ENCODE measurements at regions not wholly inside any gene's neighbourhood (a gene's known extent, or its start where the extent isn't known, plus 50 kb on each side); places are given as distances from the start of the nearest gene placed in this dataset.

DNA sequence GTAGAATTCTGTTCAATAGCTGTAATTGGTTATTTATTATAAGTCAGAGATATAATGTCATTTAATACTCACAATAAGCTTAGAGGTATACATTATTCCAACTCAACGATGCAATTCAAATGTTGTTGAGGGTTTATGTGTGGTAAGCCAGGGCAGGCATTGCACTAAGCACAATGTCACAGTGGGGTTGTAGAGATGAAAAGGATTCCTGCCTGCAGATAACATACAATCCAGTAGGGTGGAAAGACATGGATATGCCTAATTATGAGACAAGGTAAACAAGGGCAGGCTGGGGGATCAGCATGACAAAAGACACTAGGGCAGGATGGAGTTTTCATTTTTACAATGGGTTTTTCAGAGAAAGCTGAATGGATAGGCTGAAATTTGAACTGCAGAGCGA lies 98.7 kb upstream of the PALM2AKAP2 start:
- Histone ChIP-seq H3K27me3 (ENCODE audit: control insufficient read depth in 2 of 2, insufficient read depth in 2 of 2, low read length in 2 of 2) (no peaks in the 10 kb centered on the region), H3K4me2 (ENCODE audit: insufficient read depth, low read length) (no peak overlapping the region), H3K79me2 (ENCODE audit: control insufficient read depth, insufficient read depth, low read length) (no peaks in the 10 kb centered on the region), H3K27ac (ENCODE audit: extremely low read depth, low read depth, low read length) (no peak overlapping the region), H3K9ac (ENCODE audit: insufficient read depth in 1 of 2, low read depth in 2 of 2, low read length in 2 of 2) (no peak overlapping the region), H3K9me1 (ENCODE audit: control insufficient read depth, insufficient read depth, low read length) (no peaks in the 10 kb centered on the region), H2AFZ (ENCODE audit: low read depth, low read length) (no peak overlapping the region), H3K4me3 (no peak overlapping the region), H3K9me3 (replicated peaks; ENCODE audit: control insufficient read depth, insufficient read depth, low read depth, low read length) (no peaks in the 10 kb centered on the region), H4K20me1 (replicated peaks; ENCODE audit: control insufficient read depth, insufficient read depth, low read length) (no peaks in the 10 kb centered on the region), H3K4me1 (replicated peaks in 1 of 2; ENCODE audit: control insufficient read depth in 2 of 2, insufficient read depth in 2 of 2, low read length in 2 of 2) (no peaks in the 10 kb centered on the region), H3K36me3 (ENCODE audit: control insufficient read depth, insufficient read depth, low read length) (no peaks in the 10 kb centered on the region)
- in situ Hi-C loops (cut with MboI) (no loop called here), intact Hi-C loops (cut with micrococcal nuclease) (no loop called here)
- no TSS peak for BruUV-seq (replicated peaks)
- WGBS (ENCODE audit: insufficient coverage, low coverage, missing lambda C conversion rate), result 0% methylated on average over 2 of the region's 2 CpGs
- FAIRE-seq (no peak), DNase-seq (ENCODE audit: extremely low read depth in 1 of 4, low spot score in 3 of 4) (no peak), ATAC-seq (no peak)
- TF ChIP-seq BHLHE40 (IDR thresholded peaks at IDR 0.05; ENCODE audit: low read length), result no peak
- no peak for TF ChIP-seq FOS (IDR thresholded peaks at IDR 0.05; ENCODE audit: extremely low read depth, insufficient read length)
- no peak for TF ChIP-seq MCM3 (IDR thresholded peaks at IDR 0.05)
- TF ChIP-seq KLF16 (IDR thresholded peaks at IDR 0.05), result no peak
- CTCF ChIA-PET (ENCODE audit: low intra/inter-chr PET ratio), result no interaction called here
- POLR2A ChIA-PET, result no interaction called here

DNA sequence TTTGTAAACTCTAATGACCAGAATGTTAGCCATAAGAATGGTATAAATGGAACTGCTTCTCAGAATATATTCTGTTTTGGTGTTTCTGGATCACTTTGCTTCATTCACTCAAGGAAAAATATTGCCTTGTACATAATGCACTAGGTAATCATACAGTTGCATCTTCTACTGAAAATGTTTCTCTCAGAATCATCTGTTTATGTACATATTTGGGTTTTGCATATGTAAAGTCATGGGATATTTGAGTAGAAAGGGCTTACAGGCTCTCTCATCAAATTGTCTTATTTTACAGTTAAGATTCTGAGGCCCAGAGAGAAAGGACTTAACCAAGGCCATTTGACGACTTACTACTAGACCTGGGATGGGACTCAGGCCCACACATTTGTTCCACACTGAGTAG lies 97.8 kb upstream of the PALM2AKAP2 start:
- FAIRE-seq, result no peak
- H3K36me3 ChIP-seq (ENCODE audit: control insufficient read depth, insufficient read depth, low read length), result no peaks in the 10 kb centered on the region
- intact Hi-C loops (cut with micrococcal nuclease) (no loop called here), in situ Hi-C loops (cut with MboI) (no loop called here)
- no peak for DNase-seq (ENCODE audit: extremely low read depth in 1 of 4, low spot score in 3 of 4)
- H3K9me1 ChIP-seq (ENCODE audit: control insufficient read depth, insufficient read depth, low read length), result no peaks in the 10 kb centered on the region
- no peaks in the 10 kb centered on the region for H3K79me2 ChIP-seq (ENCODE audit: control insufficient read depth, insufficient read depth, low read length)
- no peak for ATAC-seq
- H3K4me2 ChIP-seq (ENCODE audit: insufficient read depth, low read length), result no peak overlapping the region
- no peaks in the 10 kb centered on the region for H3K9me3 ChIP-seq (replicated peaks; ENCODE audit: control insufficient read depth, insufficient read depth, low read depth, low read length)
- H3K9ac ChIP-seq (ENCODE audit: insufficient read depth in 1 of 2, low read depth in 2 of 2, low read length in 2 of 2), result no peak overlapping the region
- H3K4me3 ChIP-seq, result no peak overlapping the region
- H2AFZ ChIP-seq (ENCODE audit: low read depth, low read length), result no peak overlapping the region
- H3K27me3 ChIP-seq (ENCODE audit: control insufficient read depth in 2 of 2, insufficient read depth in 2 of 2, low read length in 2 of 2), result no peaks in the 10 kb centered on the region
- ChIA-PET POLR2A (no interaction called here), CTCF (ENCODE audit: low intra/inter-chr PET ratio) (no interaction called here)
- WGBS (ENCODE audit: insufficient coverage, low coverage, missing lambda C conversion rate), result 0% methylated on average over 1 of the region's 1 CpG
- H4K20me1 ChIP-seq (replicated peaks; ENCODE audit: control insufficient read depth, insufficient read depth, low read length), result no peaks in the 10 kb centered on the region
- H3K27ac ChIP-seq (ENCODE audit: extremely low read depth, low read depth, low read length), result no peak overlapping the region
- no TSS peak for BruUV-seq (replicated peaks)
- no peaks in the 10 kb centered on the region for H3K4me1 ChIP-seq (replicated peaks in 1 of 2; ENCODE audit: control insufficient read depth in 2 of 2, insufficient read depth in 2 of 2, low read length in 2 of 2)
- TF ChIP-seq, protein P1, sequence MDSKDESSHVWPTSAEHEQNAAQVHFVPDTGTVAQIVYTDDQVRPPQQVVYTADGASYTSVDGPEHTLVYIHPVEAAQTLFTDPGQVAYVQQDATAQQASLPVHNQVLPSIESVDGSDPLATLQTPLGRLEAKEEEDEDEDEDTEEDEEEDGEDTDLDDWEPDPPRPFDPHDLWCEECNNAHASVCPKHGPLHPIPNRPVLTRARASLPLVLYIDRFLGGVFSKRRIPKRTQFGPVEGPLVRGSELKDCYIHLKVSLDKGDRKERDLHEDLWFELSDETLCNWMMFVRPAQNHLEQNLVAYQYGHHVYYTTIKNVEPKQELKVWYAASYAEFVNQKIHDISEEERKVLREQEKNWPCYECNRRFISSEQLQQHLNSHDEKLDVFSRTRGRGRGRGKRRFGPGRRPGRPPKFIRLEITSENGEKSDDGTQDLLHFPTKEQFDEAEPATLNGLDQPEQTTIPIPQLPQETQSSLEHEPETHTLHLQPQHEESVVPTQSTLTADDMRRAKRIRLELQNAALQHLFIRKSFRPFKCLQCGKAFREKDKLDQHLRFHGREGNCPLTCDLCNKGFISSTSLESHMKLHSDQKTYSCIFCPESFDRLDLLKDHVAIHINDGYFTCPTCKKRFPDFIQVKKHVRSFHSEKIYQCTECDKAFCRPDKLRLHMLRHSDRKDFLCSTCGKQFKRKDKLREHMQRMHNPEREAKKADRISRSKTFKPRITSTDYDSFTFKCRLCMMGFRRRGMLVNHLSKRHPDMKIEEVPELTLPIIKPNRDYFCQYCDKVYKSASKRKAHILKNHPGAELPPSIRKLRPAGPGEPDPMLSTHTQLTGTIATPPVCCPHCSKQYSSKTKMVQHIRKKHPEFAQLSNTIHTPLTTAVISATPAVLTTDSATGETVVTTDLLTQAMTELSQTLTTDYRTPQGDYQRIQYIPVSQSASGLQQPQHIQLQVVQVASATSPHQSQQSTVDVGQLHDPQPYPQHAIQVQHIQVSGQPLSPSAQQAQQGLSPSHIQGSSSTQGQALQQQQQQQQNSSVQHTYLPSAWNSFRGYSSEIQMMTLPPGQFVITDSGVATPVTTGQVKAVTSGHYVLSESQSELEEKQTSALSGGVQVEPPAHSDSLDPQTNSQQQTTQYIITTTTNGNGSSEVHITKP (IDR thresholded peaks at IDR 0.05; ENCODE audit: partially characterized antibody), result no peak
- TF ChIP-seq, protein P2, sequence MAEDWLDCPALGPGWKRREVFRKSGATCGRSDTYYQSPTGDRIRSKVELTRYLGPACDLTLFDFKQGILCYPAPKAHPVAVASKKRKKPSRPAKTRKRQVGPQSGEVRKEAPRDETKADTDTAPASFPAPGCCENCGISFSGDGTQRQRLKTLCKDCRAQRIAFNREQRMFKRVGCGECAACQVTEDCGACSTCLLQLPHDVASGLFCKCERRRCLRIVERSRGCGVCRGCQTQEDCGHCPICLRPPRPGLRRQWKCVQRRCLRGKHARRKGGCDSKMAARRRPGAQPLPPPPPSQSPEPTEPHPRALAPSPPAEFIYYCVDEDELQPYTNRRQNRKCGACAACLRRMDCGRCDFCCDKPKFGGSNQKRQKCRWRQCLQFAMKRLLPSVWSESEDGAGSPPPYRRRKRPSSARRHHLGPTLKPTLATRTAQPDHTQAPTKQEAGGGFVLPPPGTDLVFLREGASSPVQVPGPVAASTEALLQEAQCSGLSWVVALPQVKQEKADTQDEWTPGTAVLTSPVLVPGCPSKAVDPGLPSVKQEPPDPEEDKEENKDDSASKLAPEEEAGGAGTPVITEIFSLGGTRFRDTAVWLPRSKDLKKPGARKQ (CRISPR knock-in tag; IDR thresholded peaks at IDR 0.05), result no peak
- TF ChIP-seq SRSF9 (IDR thresholded peaks at IDR 0.05; ENCODE audit: borderline replicate concordance, low read depth, low read length) (no peak), ZBTB7A (IDR thresholded peaks at IDR 0.05; ENCODE audit: borderline replicate concordance, control insufficient read depth, low read depth, low read length) (no peak), DIDO1 (tag; IDR thresholded peaks at IDR 0.05; ENCODE audit: low read depth) (no peak)
